ENCODE measurements at regions not wholly inside any gene's neighbourhood (a gene's known extent, or its start where the extent isn't known, plus 50 kb on each side); places are given as distances from the start of the nearest gene placed in this dataset.

GRCh38 chr10:36630267-36630666 is 495.1 kb upstream of the ANKRD30A start:
- no peak for TF ChIP-seq POLR2A (IDR thresholded peaks at IDR 0.05)
- TF ChIP-seq CTCF (IDR thresholded peaks at IDR 0.05 in 4 of 5, conservative IDR thresholded peaks at IDR 0.05 in 1 of 5) = no peak

Measured in gastrocnemius medialis (tissue), 4 donors.